H9 (cell line): ENCODE measurements at regions not wholly inside any gene's neighbourhood (a gene's known extent, or its start where the extent isn't known, plus 50 kb on each side); places are given as distances from the start of the nearest gene placed in this dataset.

Experiments
- DNase-seq: peaks from one replicate; pipeline ENCODE4 v3.0.0-alpha.2; 2017
- H2AFZ ChIP-seq: one replicate; pipeline ENCODE4 v1.6.1; 2013; ENCODE audit warnings: mild to moderate bottlenecking, low read length, control low read depth, moderate library complexity
- H2AK5ac ChIP-seq: 2 replicates; pipeline ENCODE4 v1.6.1; 2013; ENCODE audit warnings: low read length, control low read depth, mixed read lengths; ENCODE audit not compliant: insufficient read length
- H2BK120ac ChIP-seq: one replicate; pipeline ENCODE4 v1.6.1; 2013; ENCODE audit warnings: low read depth, mild to moderate bottlenecking, low read length, control low read depth, inconsistent platforms; ENCODE audit not compliant: poor library complexity, severe bottlenecking
- H2BK12ac ChIP-seq: 2 replicates; pipeline ENCODE4 v1.6.1; 2013; ENCODE audit warnings: low read length, control low read depth, mixed read lengths, low read depth; ENCODE audit not compliant: insufficient read length
- H2BK15ac ChIP-seq: 2 replicates; pipeline ENCODE4 v1.6.1; 2013; ENCODE audit warnings: low read depth, low read length, control low read depth
- H2BK20ac ChIP-seq: one replicate; pipeline ENCODE4 v1.6.1; 2013; ENCODE audit warnings: low read depth, mild to moderate bottlenecking, low read length, control low read depth, inconsistent platforms; ENCODE audit not compliant: poor library complexity, severe bottlenecking
- H2BK5ac ChIP-seq: 2 replicates; pipeline ENCODE4 v1.6.1; 2013; ENCODE audit warnings: low read length, control low read depth, mixed read lengths; ENCODE audit not compliant: insufficient read length
- H3K14ac ChIP-seq: 2 replicates; pipeline ENCODE4 v1.6.1; 2013; ENCODE audit warnings: low read length, control low read depth; ENCODE audit not compliant: insufficient read depth
- H3K18ac ChIP-seq: 2 replicates; pipeline ENCODE4 v1.6.1; 2013; ENCODE audit warnings: low read depth, mild to moderate bottlenecking, mixed read lengths, low read length, control low read depth; ENCODE audit not compliant: insufficient read length
- H3K23ac ChIP-seq: 2 replicates; pipeline ENCODE4 v1.6.1; 2013; ENCODE audit warnings: low read length, control low read depth, mixed read lengths, low read depth; ENCODE audit not compliant: insufficient read length
- H3K23me2 ChIP-seq: 2 replicates; pipeline ENCODE4 v1.6.1; 2013; ENCODE audit warnings: low read depth, mild to moderate bottlenecking, mixed read lengths, low read length, control low read depth; ENCODE audit not compliant: insufficient read length, poor library complexity, severe bottlenecking
- H3K27ac ChIP-seq: 2 replicates; pipeline ENCODE4 v1.5.1; 2013; ENCODE audit warnings: low read length, control low read depth, mixed read lengths, low read depth; ENCODE audit not compliant: insufficient read length
- H3K27me3 ChIP-seq: 2 replicates; pipeline ENCODE4 v1.6.1; 2013; ENCODE audit warnings: low read length, control low read depth, inconsistent platforms; ENCODE audit not compliant: insufficient read depth
- H3K4ac ChIP-seq: 2 replicates; pipeline ENCODE4 v1.6.1; 2013; ENCODE audit warnings: low read depth, mild to moderate bottlenecking, control low read depth, inconsistent platforms, low read length, moderate library complexity
- H3K4me1 ChIP-seq: 2 replicates; pipeline ENCODE4 v1.6.1; 2013; ENCODE audit warnings: low read length, control low read depth, inconsistent platforms; ENCODE audit not compliant: insufficient read depth
- H3K4me2 ChIP-seq: 2 replicates; pipeline ENCODE4 v1.6.1; 2013; ENCODE audit warnings: low read length, control low read depth, mixed read lengths; ENCODE audit not compliant: insufficient read length, insufficient read depth
- H3K56ac ChIP-seq: 2 replicates; pipeline ENCODE4 v1.6.1; 2013; ENCODE audit warnings: low read depth, mild to moderate bottlenecking, mixed read lengths, low read length, control low read depth; ENCODE audit not compliant: insufficient read length
- H3K79me1 ChIP-seq: 2 replicates; pipeline ENCODE4 v1.6.1; 2013; ENCODE audit warnings: low read depth, mild to moderate bottlenecking, moderate library complexity, low read length, control low read depth, inconsistent platforms; ENCODE audit not compliant: insufficient read depth, poor library complexity, severe bottlenecking
- H3K79me2 ChIP-seq: 2 replicates; pipeline ENCODE4 v1.6.1; 2013; ENCODE audit warnings: low read length, control low read depth, inconsistent platforms; ENCODE audit not compliant: insufficient read depth
- H3K9ac ChIP-seq: 2 replicates; pipeline ENCODE4 v1.6.1; 2013; ENCODE audit warnings: low read length, control low read depth, mixed read lengths; ENCODE audit not compliant: insufficient read length; ENCODE audit errors: extremely low read depth
- H3K9me3 ChIP-seq: one replicate; pipeline ENCODE4 v1.6.1; 2013; ENCODE audit warnings: low read depth, low read length, inconsistent platforms; ENCODE audit not compliant: control insufficient read depth
- H3T11ph ChIP-seq: one replicate; pipeline ENCODE4 v1.6.1; 2013; ENCODE audit warnings: mild to moderate bottlenecking, low read length, control low read depth, inconsistent platforms
- H4K20me1 ChIP-seq: one replicate; pipeline ENCODE4 v1.6.1; 2013; ENCODE audit not compliant: control insufficient read depth, insufficient read length, insufficient read depth
- H4K5ac ChIP-seq: 2 replicates; pipeline ENCODE4 v1.6.1; 2013; ENCODE audit warnings: low read depth, mild to moderate bottlenecking, mixed read lengths, low read length, control low read depth; ENCODE audit not compliant: insufficient read length
- H4K8ac ChIP-seq: replicated peaks from 2 replicates; pipeline ENCODE4 v1.6.1; 2013; ENCODE audit warnings: low read length, control low read depth, mixed read lengths, low read depth; ENCODE audit not compliant: insufficient read length
- H4K91ac ChIP-seq: 2 replicates; pipeline ENCODE4 v1.6.1; 2013; ENCODE audit warnings: low read depth, mild to moderate bottlenecking, moderate library complexity, mixed read lengths, low read length, control low read depth; ENCODE audit not compliant: insufficient read length
- H3K27ac Mint-ChIP-seq, 3 experiments: 2 replicates in 2 of 3; 3 replicates in 1 of 3; pipeline ENCODE4 v1.8.0; 2020 to 2021; ENCODE audit warnings: mixed read lengths in 3 of 3, mild to moderate bottlenecking in 1 of 3, moderate library complexity in 1 of 3
- H3K27me3 Mint-ChIP-seq: 2 replicates; pipeline ENCODE4 v1.8.0; 2021; ENCODE audit warnings: low read depth, mild to moderate bottlenecking, moderate library complexity, mixed read lengths
- H3K36me3 Mint-ChIP-seq, 3 experiments: 2 replicates in 2 of 3; 3 replicates in 1 of 3; pipeline ENCODE4 v1.8.0; 2020 to 2021; ENCODE audit warnings: low read depth in 3 of 3, mixed read lengths in 3 of 3; ENCODE audit not compliant: insufficient read depth in 1 of 3
- H3K4me1 Mint-ChIP-seq, 2 experiments: 2 replicates each; pipeline ENCODE4 v1.8.0; 2020; ENCODE audit warnings: mixed read lengths in 2 of 2
- H3K4me3 Mint-ChIP-seq, 2 experiments: 2 replicates in 1 of 2; 3 replicates in 1 of 2; pipeline ENCODE4 v1.8.0; 2020 to 2021; ENCODE audit warnings: mild to moderate bottlenecking in 2 of 2, mixed read lengths in 2 of 2, moderate library complexity in 1 of 2
- H3K9me3 Mint-ChIP-seq, 2 experiments: 2 replicates in 1 of 2; 3 replicates in 1 of 2; pipeline ENCODE4 v1.8.0; 2020; ENCODE audit warnings: mild to moderate bottlenecking in 2 of 2, mixed read lengths in 2 of 2, moderate library complexity in 1 of 2
- WGBS: extraction: QIAGEN DNeasy Blood & Tissue Kit; methylation state at CpG from one replicate; pipeline ENCODE4 v1.1.7; 2013; ENCODE audit warnings: missing lambda C conversion rate, low lambda C conversion rate, mixed read lengths; ENCODE audit not compliant: insufficient read length; ENCODE audit errors: extremely low coverage; 5-methylcytosine and 5-hydroxymethylcytosine counted together
- TF ChIP-seq, protein P1 (sequence below): fragments of 200-600 bp; sonication (generic); conservative IDR thresholded peaks from 3 replicates; pipeline ENCODE4 v1.8.0; 2021; ENCODE audit warnings: antibody characterized with exemption, mild to moderate bottlenecking

DNA sequence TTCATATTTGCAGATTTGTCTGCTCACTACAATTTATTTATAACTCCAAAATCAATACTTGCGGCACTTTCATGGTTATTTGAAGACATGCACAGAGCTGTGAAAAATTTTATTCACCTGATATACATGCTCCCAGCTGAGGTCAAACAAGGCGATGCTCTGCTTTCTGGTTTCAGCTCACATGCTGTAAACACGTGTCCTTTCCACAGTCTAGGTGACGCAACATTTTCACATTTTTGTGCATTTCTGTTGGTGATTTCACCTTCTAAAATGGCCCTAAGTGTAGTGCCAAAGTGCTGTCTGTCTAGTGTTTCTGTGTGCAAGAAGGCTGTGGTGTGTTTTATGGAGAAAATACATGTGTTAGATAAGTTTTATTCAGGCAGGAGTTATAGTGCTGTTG is 650.5 kb downstream of the RNF144B start:
- no peaks in the 10 kb centered on the region for H3K9me3 Mint-ChIP-seq
- Histone ChIP-seq H4K91ac (no peak overlapping the region), H3K9ac (no peak overlapping the region), H2BK15ac (no peak overlapping the region), H3K4me1 (no peaks in the 10 kb centered on the region), H2BK5ac (no peak overlapping the region), H4K8ac (no peak overlapping the region), H2BK12ac (no peak overlapping the region), H3T11ph (no peak overlapping the region), H3K18ac (no peak overlapping the region), H3K4me2 (no peak overlapping the region), H4K20me1 (no peaks in the 10 kb centered on the region), H2AFZ (no peak overlapping the region), H3K79me2 (no peaks in the 10 kb centered on the region), H3K9me3 (no peaks in the 10 kb centered on the region), H2AK5ac (no peak overlapping the region), H3K23me2 (no peaks in the 10 kb centered on the region), H3K27me3 (no peaks in the 10 kb centered on the region), H3K79me1 (no peaks in the 10 kb centered on the region), H3K56ac (no peak overlapping the region), H3K23ac (no peak overlapping the region), H4K5ac (no peak overlapping the region), H3K27ac (no peak overlapping the region), H3K4ac (no peak overlapping the region), H2BK20ac (no peak overlapping the region), H2BK120ac (no peak overlapping the region), H3K14ac (no peak overlapping the region)
- H3K27ac Mint-ChIP-seq = no peak overlapping the region
- H3K36me3 Mint-ChIP-seq = no peaks in the 10 kb centered on the region
- TF ChIP-seq, protein P1, sequence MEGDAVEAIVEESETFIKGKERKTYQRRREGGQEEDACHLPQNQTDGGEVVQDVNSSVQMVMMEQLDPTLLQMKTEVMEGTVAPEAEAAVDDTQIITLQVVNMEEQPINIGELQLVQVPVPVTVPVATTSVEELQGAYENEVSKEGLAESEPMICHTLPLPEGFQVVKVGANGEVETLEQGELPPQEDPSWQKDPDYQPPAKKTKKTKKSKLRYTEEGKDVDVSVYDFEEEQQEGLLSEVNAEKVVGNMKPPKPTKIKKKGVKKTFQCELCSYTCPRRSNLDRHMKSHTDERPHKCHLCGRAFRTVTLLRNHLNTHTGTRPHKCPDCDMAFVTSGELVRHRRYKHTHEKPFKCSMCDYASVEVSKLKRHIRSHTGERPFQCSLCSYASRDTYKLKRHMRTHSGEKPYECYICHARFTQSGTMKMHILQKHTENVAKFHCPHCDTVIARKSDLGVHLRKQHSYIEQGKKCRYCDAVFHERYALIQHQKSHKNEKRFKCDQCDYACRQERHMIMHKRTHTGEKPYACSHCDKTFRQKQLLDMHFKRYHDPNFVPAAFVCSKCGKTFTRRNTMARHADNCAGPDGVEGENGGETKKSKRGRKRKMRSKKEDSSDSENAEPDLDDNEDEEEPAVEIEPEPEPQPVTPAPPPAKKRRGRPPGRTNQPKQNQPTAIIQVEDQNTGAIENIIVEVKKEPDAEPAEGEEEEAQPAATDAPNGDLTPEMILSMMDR = no peak
- no CpG with 5 or more reads among the region's 4 CpGs for WGBS
- H3K4me1 Mint-ChIP-seq = peaks cover 4 to 5% of the 10 kb centered on the region in 2 experiments; a peak in 3 of 4 replicates
- no peaks in the 10 kb centered on the region for H3K27me3 Mint-ChIP-seq
- no peak overlapping the region for H3K4me3 Mint-ChIP-seq
- no peak for DNase-seq
